ENCODE measurements at regions not wholly inside any gene's neighbourhood (a gene's known extent, or its start where the extent isn't known, plus 50 kb on each side); places are given as distances from the start of the nearest gene placed in this dataset.

DNA sequence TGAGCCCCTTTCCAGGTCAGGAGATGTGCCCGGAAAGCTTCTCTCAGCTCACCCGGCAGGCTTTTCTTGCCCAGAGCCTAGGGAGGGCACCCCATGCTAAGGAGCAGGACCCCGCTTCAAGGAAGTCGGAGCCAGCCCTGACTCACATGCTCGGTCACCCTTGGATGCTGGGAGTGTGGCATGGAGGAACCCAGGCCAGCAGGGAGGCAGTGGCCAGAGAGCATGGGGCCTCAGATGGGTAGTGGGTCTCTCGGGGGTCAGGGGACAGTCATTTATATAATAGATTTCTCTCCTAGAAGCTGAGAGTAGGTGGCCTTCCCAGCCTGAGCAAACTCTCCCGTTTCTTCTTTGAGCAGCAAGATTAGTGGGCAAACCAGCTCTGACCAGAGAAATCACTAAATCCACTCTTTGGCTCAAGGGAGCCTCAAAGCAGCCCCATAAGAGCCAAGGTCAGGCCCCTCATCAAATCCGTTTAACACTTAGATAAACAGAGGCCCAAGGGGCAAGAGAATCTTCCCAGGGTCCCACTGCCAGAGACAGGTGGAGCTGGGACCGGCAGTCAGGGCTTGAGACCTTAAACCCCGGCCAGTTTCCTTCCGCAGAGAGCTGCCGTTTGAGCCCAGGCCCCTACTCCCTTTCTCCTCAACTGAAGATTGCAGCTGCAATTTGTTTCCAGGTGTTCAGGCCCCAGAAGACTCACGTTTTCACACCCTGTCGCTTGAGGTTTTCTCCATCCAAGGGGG, 113.1 kb downstream of the CYP26B1 start:
- Histone ChIP-seq H3K4me1 (ENCODE audit: control insufficient read depth in 2 of 3, insufficient read depth in 2 of 3, low read depth in 1 of 3, low read length in 3 of 3) (no peaks in the 10 kb centered on the region), H3K4me3 (ENCODE audit: low read length in 3 of 3) (no peak overlapping the region), H3K27ac (ENCODE audit: low read depth in 2 of 2, low read length in 2 of 2) (no peak overlapping the region), H3K9me3 (ENCODE audit: control insufficient read depth in 2 of 3, insufficient read depth in 1 of 3, low read length in 3 of 3) (no peaks in the 10 kb centered on the region), H3K27me3 (ENCODE audit: control insufficient read depth, insufficient read depth, low read length) (no peaks in the 10 kb centered on the region), H3K9ac (ENCODE audit: low read length in 3 of 3) (no peak overlapping the region), H3K36me3 (ENCODE audit: control insufficient read depth in 2 of 3, insufficient read depth in 3 of 3, low read length in 3 of 3) (no peaks in the 10 kb centered on the region)
- TF ChIP-seq, protein P1, sequence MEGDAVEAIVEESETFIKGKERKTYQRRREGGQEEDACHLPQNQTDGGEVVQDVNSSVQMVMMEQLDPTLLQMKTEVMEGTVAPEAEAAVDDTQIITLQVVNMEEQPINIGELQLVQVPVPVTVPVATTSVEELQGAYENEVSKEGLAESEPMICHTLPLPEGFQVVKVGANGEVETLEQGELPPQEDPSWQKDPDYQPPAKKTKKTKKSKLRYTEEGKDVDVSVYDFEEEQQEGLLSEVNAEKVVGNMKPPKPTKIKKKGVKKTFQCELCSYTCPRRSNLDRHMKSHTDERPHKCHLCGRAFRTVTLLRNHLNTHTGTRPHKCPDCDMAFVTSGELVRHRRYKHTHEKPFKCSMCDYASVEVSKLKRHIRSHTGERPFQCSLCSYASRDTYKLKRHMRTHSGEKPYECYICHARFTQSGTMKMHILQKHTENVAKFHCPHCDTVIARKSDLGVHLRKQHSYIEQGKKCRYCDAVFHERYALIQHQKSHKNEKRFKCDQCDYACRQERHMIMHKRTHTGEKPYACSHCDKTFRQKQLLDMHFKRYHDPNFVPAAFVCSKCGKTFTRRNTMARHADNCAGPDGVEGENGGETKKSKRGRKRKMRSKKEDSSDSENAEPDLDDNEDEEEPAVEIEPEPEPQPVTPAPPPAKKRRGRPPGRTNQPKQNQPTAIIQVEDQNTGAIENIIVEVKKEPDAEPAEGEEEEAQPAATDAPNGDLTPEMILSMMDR (IDR thresholded peaks at IDR 0.05; ENCODE audit: borderline replicate concordance, extremely low read depth, insufficient read depth): no peak
- FAIRE-seq (no peak), DNase-seq (no peak)
- intact Hi-C loops (cut with DNase I): no loop called here

DNA sequence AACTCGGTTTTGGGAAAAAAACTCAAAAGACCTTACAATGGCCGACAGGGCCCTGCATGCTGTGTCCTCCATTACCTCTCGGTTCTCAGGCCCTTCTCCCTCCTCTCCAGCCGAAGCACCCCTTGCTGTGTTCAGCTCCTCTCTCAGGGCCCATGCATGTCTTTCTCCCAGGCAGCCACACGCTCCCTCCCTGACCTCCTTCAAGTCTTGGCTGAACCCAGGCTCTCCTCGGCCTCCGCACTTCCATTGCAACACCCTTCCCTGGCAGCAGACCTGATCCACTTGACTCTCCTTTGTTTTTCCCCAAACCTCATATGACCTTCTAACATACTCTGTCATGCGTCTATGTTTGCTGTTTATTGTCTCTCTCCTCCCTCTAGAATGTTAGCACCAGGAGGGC, 114.0 kb downstream of the CYP26B1 start:
- TF ChIP-seq, protein P1 (IDR thresholded peaks at IDR 0.05; ENCODE audit: borderline replicate concordance, extremely low read depth, insufficient read depth): no peak
- FAIRE-seq: no peak
- Histone ChIP-seq H3K9ac (ENCODE audit: low read length in 3 of 3) (no peak overlapping the region), H3K27me3 (ENCODE audit: control insufficient read depth, insufficient read depth, low read length) (no peaks in the 10 kb centered on the region), H3K9me3 (ENCODE audit: control insufficient read depth in 2 of 3, insufficient read depth in 1 of 3, low read length in 3 of 3) (no peaks in the 10 kb centered on the region), H3K36me3 (ENCODE audit: control insufficient read depth in 2 of 3, insufficient read depth in 3 of 3, low read length in 3 of 3) (no peaks in the 10 kb centered on the region), H3K27ac (ENCODE audit: low read depth in 2 of 2, low read length in 2 of 2) (no peak overlapping the region), H3K4me1 (ENCODE audit: control insufficient read depth in 2 of 3, insufficient read depth in 2 of 3, low read depth in 1 of 3, low read length in 3 of 3) (no peaks in the 10 kb centered on the region), H3K4me3 (ENCODE audit: low read length in 3 of 3) (no peak overlapping the region)
- no peak for DNase-seq
- intact Hi-C loops (cut with DNase I): no loop called here

DNA sequence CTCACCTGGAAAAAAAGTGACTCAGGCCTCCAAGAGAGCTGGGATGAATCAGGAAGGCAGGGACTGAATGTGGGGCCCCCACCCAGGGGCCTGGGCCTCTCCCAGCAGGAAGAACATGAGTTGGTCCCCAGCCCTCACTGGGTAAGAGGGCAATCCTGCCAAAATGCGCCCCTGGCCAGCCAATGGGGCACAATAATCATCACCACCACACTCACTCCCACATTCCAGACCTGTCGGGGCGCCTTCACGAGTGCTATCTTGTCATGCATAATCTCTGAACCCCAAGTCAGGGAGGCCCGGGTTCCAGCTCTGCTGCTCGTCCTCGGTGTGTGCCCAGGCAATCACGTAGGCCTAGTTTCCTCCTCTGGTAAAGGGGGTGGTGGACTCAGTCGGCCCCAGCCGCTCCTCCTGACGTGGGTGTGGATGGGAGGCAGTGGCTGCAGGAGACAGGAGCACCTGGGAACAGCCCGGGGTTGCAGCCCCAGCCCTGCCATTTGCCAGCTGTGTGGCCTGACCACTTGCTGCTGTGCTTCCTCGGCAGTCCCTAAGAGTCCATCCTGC, 115.1 kb downstream of the CYP26B1 start:
- intact Hi-C loops (cut with DNase I): no loop called here
- Histone ChIP-seq H3K9ac (ENCODE audit: low read length in 3 of 3) (no peak overlapping the region), H3K4me3 (ENCODE audit: low read length in 3 of 3) (no peak overlapping the region), H3K27me3 (ENCODE audit: control insufficient read depth, insufficient read depth, low read length) (no peaks in the 10 kb centered on the region), H3K36me3 (ENCODE audit: control insufficient read depth in 2 of 3, insufficient read depth in 3 of 3, low read length in 3 of 3) (no peaks in the 10 kb centered on the region), H3K27ac (ENCODE audit: low read depth in 2 of 2, low read length in 2 of 2) (no peak overlapping the region), H3K4me1 (ENCODE audit: control insufficient read depth in 2 of 3, insufficient read depth in 2 of 3, low read depth in 1 of 3, low read length in 3 of 3) (no peaks in the 10 kb centered on the region), H3K9me3 (ENCODE audit: control insufficient read depth in 2 of 3, insufficient read depth in 1 of 3, low read length in 3 of 3) (no peaks in the 10 kb centered on the region)
- no peak for DNase-seq
- TF ChIP-seq, protein P1 (IDR thresholded peaks at IDR 0.05; ENCODE audit: borderline replicate concordance, extremely low read depth, insufficient read depth): no peak
- FAIRE-seq: no peak
